HG02763 (cell line): ENCODE measurements at regions not wholly inside any gene's neighbourhood (a gene's known extent, or its start where the extent isn't known, plus 50 kb on each side); places are given as distances from the start of the nearest gene placed in this dataset.

Experiments
- ATAC-seq: cut with Tn5 transposase; IDR thresholded peaks from one replicate; pipeline ENCODE4 v1.9.1; 2021; ENCODE audit warnings: mild to moderate bottlenecking, moderate library complexity; ENCODE audit not compliant: unreplicated experiment

DNA sequence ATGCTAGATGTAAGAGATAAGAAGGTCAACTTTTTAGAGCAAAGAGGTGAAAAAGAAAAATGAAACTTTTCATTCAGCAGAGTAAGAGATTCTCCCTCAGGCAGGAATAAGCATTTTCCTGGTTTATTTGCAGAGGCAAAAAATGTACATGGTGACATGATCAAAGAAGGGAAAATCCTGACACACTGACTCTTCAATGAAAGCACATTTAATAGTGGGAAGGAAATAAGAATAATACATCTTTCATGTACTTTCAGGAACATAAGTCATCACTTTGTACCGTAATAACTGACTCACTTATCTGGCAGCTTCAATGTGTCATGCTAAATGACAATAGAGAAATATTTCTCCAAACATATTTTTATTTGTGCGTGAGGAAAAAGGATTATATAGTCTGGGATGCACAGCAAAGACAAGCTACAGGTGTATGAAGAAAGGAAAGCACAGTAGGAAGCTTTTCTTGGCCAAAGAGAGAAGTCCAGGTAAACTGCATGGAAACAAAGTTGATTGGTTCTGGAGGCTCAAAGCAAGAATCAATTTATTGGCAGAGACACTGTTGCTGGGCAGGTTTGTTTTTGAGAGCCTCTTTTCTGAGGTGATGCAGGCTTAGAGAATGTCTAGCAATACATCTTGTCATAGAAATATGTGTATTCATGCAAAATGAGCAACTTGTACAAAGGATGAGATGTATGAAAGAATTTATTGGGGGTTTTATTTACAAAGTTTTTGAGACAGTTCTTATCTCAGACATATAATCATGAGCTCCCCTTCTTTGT is 1409.0 kb downstream of the PLA2G4A start:
- no peak for ATAC-seq

DNA sequence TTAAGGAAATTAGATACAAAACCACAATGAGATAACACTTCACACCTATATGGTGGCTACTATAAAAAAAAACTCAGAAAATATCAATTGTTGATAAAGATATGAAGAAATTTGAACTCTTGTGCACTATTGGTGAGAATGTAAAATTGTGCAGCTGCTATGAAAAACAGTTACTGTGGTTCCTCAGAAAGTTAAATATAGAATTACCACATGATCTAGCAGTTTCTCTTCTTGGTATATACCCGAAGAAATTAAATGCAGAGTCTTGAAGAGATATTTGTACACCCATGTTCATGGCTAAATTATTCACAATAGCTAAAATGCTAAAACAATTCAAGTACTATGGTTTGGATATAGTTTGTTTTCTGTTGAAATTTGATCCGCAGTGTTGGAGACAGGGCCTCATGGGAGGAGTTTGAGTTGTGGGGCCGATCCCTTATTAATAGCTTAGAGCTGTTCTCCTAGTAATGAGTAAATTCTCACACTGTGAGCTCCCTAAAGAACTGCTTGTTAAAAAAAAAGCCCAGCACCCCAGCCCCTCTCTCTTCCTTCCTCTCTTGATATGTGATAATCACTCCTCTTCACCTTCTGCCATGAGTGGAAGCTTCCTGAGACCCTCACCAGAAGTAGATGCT is 1412.1 kb downstream of the PLA2G4A start:
- no peak for ATAC-seq

GRCh38 chr1:188241629-188242028 is 1412.9 kb downstream of the PLA2G4A start:
- ATAC-seq = no peak

DNA sequence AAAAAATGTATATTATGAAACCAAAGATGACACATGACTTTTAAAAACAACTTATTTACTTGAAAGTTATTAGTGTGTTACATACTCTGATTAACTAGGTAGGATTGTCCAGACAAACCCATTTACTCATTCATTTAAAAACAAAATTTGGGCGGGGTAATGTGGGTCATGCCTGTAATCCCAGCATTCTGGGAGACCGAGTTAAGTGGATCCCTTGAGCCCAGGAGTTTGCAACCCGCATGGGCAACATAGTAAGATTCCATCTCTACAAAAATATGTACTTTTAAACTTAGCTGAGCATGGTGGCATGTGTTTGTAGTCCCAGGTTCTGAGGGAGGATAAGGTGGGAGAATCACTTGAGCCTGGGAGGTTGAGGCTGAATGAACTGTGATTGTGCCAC is 1414.7 kb downstream of the PLA2G4A start:
- ATAC-seq = no peak

- ATAC-seq = no peak
These were observed 1415.9 kb downstream of the PLA2G4A start for GRCh38 chr1:188244681-188245080.

GRCh38 chr1:188247255-188247654 is 1418.5 kb downstream of the PLA2G4A start:
- no peak for ATAC-seq

DNA sequence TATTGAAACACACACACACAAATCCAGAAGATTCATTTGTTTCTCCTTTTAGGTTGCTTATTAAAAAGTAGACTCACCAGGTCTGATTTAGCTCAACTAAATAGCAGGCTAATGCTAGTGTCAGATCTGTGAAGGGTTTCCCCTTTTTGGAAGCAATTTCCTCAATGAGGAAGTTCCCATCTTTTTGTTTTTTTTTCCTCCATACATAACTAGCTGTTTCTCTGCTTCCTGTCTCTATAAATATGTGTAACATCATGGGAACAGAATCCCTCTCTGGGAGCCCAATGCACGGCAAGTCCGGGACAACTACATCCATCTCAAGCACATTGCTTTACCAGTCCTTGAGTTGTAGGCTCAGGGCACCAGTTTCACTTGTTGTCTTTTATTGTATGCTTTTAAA is 1421.1 kb downstream of the PLA2G4A start:
- no peak for ATAC-seq

- no peak for ATAC-seq
These were observed 1422.3 kb downstream of the PLA2G4A start for GRCh38 chr1:188251036-188251435.

GRCh38 chr1:188261849-188262248 is 1433.1 kb downstream of the PLA2G4A start:
- no peak for ATAC-seq

DNA sequence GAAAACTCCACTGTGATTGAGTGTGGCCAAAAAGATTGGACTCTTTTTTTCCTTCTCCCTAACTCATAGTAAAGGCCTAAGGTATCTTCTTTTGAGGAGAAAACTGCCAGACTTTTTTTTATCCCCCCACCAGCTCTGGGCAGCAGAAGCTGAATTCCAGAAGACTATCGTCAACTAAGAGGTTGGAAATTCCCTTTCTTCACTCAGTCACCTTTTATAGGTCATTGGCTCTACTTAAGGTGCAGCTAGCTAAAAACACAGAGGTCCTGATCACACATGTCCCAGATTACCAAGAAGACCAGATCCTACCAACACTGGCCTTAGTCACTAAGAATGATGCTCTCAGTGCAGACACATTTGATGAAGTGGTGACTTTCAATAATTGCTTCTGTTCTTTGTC is 1441.2 kb downstream of the PLA2G4A start:
- ATAC-seq = no peak

GRCh38 chr1:188270497-188270896 is 1441.7 kb downstream of the PLA2G4A start:
- no peak for ATAC-seq

- no peak for ATAC-seq
These were observed 1449.0 kb downstream of the PLA2G4A start for GRCh38 chr1:188277771-188278170.

- no peak for ATAC-seq
These were observed 1453.2 kb downstream of the PLA2G4A start for GRCh38 chr1:188281921-188282320.

DNA sequence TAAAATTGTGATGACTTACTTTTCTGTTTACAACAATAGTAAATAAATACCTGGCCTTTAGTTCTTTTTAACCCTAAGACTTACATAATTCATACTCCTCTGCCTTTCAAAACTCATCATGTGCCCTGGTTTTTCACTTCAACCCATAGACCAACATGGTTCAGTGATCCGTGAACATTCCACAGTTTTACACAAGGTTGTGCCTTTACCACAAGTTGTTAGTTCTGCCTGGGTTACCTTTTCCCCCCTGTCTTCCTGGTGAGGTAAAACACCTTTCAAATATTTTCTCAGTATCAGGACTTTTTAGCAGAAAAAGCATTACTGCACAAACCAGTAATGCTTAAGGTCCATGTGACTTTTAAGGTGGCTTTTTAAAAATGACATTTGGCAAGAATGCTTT is 1466.4 kb downstream of the PLA2G4A start:
- ATAC-seq = no peak

GRCh38 chr1:188302746-188303145 is 1474.0 kb downstream of the PLA2G4A start:
- no peak for ATAC-seq

DNA sequence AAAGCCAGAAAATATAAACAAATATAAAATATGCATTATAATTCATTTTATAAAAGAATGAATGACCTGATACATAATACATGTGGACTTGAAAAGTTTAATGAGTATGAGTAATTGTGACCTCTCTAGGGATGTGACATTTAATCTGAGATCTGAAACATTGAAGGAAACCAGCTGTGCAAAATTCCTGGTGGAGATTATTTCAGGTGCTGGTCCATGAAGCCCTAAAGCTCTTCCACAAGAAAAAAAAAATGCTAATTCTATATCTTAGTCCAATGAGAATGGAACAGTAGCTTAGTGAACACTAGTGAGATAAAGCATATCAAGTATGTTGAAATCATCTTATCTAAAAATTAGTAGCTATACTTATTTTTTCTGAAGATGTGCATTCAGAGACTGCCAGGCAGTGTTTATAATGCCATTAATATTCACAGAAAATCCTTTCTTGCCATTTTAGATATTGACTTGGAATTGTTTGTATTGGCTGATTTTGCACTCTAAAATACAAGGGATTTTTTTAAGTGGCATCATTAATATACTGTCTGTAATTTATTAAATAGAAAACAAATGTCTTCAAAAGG is 1485.9 kb downstream of the PLA2G4A start:
- ATAC-seq = no peak

- no peak for ATAC-seq
These were observed 1489.1 kb downstream of the PLA2G4A start for GRCh38 chr1:188317894-188318293.

DNA sequence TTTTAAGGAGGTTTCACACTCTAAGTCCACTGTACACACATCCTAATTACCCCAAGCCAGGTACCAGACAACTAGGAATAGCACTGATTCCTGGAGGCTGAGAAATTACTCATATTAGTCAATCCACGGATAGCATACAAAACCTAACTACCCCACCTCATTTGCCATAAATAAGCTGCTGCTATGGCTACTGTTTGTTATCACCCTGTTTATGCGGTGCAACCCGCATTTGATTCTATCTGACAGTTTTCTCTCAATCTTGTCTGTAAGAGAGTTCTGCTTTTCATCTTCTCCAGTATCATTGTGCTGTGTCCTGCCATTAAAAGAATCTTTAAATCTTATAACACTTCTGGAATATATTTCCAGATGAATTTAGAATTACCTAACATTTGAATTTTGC is 1496.5 kb downstream of the PLA2G4A start:
- no peak for ATAC-seq

GRCh38 chr1:188343914-188344313 is 1515.2 kb downstream of the PLA2G4A start:
- no peak for ATAC-seq

GRCh38 chr1:188350104-188350503 is 1521.4 kb downstream of the PLA2G4A start:
- ATAC-seq = no peak

DNA sequence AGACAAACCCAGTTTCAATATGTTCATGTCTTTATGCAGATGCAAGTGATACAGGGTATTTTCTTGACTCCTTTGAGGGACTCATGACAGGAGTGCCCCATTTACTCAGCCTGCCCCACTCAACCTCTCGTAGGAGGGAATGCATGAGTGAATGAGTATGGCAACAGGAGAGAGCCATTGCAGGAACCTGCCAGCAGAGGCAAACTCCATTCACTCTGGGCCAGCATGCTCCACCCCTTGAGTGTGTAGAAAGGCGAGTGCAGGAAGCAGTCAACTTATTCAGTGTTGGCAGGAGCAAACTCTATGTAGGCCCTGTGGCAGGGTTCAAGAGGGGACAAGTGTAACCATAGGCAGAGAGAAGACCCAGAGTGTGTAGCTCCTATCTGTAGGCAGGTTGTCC is 1526.3 kb downstream of the PLA2G4A start:
- ATAC-seq = no peak

DNA sequence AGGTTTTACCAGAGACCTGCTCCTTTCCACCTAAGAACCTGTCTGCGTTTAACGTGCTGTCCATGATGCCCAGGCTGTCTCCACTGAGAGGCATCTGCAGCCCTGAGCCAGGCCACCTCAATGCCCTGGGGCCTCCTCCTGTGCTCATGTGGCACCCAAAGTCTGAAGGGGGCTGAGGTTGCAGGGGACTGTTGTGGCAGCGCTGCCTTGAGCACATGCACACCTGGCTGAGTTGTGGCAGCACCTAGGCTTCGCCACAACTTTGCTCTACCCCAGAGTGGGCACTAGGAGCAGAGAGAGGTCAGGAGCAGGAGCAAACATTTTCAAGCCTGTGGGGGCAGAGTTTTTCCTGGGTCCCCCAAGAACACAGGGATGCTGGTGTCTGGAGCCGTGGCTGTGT is 1527.1 kb downstream of the PLA2G4A start:
- no peak for ATAC-seq
